Activated CD8-positive, alpha-beta memory T cell treated with anti-CD3 and anti-CD28 coated beads for 36 hours (primary cell): ENCODE measurements at regions not wholly inside any gene's neighbourhood (a gene's known extent, or its start where the extent isn't known, plus 50 kb on each side); places are given as distances from the start of the nearest gene placed in this dataset.
"Not testable (repeated sequence)": the region's sequence is repeated elsewhere in the genome, so short reads cannot be mapped to it uniquely, and the experiment has no call there.

Source experiments
- CTCF ChIA-PET: fragments of 350-600 bp; sonication (Branson Sonifier 250); formaldehyde crosslinking; loops from one replicate; lab custom pipeline; 2021; ENCODE audit warnings: antibody characterized with exemption; lab: Charles Lee
- POLR2A ChIA-PET: fragments of 350-600 bp; sonication (Branson Sonifier 250); formaldehyde crosslinking; loops from one replicate; lab custom pipeline; 2021; ENCODE audit warnings: antibody characterized with exemption; lab: Charles Lee

DNA sequence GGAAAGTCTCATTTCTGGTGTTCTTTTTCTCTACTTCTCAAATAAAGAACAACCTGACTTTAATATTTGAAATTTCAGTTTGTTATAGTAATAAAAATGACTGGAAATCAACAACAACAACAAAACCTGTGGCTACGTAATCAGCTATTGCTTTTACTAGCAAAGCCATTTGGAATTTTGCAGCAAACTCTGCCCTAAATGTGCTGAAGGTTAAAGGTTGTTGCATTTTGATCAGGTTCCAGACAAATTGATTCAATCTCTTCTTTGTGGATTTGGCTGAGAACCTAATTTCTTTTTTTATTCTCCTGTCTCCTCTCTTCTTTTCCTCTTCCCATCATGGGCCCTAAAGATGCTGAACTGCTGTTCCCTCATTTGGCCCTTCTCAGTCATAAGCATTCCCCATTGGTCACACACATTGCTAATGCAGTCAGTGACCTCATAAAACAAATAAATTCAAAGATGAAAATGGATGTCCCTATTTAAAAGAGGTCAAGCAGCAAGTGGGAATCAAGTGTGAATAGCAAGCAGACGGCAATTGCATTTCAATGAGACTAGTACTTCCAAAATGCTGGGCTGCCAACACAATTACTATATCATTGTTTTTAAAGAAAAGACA is 795.1 kb upstream of the CDH8 start:
- ChIA-PET POLR2A (no interaction called here), CTCF (no interaction called here)

DNA sequence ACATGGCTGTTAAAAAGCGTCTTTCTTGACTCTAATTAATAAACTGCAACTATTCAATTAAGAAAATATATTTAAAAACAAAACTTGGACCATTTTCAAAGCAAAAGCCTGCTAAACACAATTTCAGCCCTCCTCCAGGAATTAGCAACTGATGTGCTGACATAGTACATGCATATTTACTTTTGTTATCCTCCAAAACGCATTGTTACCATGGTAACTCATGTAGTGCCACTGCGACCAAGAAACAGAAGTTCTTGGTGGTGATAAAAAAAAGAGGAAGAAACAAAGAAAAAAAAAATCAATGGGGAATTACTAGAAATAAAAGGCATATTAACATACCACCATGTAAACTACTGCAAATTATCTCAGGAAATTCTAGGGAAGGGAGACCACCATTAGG is 793.4 kb upstream of the CDH8 start:
- ChIA-PET CTCF (no interaction called here), POLR2A (no interaction called here)

DNA sequence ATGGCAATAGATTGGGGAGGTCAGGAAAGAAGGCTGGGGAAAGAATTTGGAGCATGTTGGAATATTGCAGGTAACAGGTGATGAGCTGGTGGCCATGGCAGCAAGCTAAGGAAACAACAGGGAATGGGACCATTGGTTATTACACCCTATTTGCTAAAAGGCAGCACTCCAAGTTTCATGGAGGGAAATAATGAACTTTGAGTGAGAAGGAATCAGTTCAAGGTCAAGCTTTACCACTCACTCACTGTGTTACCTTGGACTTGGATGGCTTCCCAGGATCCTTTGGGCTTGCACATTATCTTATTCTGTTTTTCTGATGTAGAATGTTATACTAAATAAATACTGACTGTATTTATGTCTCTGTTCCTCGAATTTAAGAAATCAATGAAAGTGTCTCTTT is 792.8 kb upstream of the CDH8 start:
- ChIA-PET CTCF (no interaction called here), POLR2A (no interaction called here)

DNA sequence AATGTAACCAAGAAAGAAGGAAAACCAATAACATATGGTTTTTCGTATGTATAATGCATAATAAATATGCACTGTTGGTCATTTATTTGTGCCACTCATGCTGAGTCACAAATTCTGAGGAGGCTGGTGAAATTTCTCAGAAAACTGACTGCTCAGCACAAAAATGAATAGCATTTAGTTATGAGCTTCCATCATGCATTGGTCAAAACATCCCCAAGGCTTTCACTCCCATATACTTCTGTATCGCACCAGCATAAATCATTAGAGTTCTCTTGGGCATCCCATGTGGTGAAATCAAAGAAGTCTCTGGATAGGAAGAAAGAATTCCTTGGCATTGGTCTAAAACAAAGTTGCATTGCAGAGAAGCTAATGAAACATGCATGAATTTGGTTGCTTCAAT is 785.6 kb upstream of the CDH8 start:
- ChIA-PET CTCF (no interaction called here), POLR2A (no interaction called here)

DNA sequence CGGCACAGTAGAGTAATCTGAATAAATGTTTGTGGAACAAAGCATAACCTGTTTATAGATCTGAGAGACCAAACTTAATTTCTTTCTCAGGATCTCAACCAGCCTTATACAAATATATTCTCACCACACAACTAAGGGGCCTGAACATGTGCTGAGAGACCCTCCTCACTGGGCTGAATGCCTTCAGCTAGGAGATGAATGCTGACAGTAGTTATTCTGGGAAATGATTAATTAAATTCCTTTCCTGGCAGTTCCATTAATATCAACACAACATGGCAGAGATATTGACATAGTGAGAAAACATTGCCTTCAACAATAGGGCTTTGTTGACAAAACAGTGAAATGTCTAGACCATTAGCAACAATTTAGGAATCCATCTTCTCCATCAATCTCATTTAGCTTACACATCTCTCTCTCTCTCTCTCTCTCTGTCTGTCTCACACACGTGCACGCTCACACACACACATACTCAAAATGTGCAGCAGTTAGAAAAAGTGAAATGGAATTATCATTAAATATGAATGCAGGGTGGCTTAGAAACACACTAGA is 780.8 kb upstream of the CDH8 start:
- CTCF ChIA-PET = no interaction called here
- POLR2A ChIA-PET = no interaction called here

DNA sequence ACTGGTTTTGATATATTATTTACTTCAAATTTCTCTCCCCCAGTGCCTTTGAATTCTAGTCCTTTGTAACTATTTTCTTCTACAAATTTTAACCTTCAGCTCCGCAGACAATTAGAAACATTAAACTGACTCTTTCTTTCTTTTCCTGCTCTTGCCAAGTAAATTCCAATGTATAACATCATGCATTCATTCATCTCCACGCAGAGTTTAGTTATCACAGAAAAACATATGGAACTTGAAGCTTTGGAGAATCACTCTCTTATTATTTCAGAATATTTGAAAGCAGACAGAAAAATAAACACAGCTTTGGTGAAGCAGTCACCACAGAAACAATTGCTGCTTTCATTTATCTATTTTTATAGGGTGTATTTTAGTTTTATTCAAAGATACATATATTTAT is 778.7 kb upstream of the CDH8 start:
- ChIA-PET POLR2A (no interaction called here), CTCF (no interaction called here)

DNA sequence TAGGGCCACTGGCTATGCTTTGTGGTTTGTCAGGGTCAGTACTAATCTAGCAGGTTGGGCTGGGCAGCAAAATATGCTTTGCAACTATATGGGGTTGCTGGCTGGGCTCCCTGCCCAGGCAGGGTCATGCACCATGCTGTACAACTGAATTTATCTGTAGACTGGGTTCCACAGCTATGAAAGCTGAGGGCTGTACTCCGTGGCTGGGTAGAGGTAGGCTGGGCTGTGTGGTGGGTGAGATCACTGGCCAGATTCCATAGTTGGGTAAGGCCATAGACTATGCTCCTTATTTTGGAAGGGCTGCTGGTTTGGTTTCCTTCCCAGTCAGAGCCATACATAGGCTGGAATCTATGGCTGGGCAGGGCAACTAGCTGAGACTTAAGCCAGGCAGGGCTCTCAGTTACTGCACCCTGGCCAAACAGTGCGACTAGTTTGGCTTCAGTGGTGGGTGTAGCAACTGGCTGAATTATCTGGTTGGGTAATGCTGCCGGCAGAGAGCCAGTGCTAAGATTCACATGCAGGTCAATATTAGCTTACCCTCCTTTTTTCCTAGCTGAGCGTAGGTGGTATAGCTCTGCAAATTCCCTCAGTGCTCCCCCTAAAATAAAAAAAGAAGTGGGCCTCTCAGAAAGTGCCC is 769.1 kb upstream of the CDH8 start:
- POLR2A ChIA-PET = no interaction called here
- CTCF ChIA-PET = no interaction called here

DNA sequence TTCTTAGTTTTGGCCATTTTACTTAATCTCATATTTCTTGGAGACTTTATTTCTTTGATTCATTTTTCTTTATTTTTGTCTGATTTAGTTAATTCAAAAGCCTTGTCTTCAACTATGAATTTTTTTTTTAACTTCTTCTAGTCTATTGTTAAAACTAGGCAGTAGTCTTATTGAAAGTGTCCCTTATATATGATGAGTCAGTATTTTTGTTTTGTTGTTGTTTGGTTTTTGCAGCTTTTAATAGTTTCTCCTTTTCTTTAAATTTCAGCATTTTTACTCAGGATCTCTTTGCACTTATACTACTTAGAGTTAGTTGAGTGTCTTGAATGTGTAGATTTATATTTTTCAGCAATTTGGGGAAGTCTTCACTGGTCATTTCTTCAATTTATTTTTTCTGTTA is 758.5 kb upstream of the CDH8 start:
- POLR2A ChIA-PET = no interaction called here
- CTCF ChIA-PET = interaction anchor here (0.6 kb wide), 1 partner anchor 865 kb away, joined by 3 read pairs; no protein-coding TSS in a partner anchor

DNA sequence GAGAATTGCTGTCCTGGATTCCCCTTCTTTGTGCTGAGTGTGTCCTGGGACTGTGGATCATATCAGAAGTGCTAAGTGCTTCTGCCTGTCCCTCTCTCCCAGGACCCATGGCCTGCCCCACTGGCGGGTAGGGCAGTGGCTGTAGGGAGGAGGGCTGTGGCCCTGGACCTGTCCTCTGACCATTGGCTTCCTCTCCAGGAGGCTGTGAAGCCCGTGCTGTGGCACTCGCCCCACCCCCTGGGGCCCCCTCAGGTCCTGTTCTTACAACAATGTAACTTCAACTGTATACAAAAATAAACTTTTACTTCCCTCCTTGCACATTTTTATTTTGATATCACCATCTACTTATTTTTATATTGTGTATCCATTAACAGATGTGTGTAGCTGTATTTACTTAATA is 743.8 kb upstream of the CDH8 start:
- POLR2A ChIA-PET, CTCF ChIA-PET: not testable (repeated sequence)

DNA sequence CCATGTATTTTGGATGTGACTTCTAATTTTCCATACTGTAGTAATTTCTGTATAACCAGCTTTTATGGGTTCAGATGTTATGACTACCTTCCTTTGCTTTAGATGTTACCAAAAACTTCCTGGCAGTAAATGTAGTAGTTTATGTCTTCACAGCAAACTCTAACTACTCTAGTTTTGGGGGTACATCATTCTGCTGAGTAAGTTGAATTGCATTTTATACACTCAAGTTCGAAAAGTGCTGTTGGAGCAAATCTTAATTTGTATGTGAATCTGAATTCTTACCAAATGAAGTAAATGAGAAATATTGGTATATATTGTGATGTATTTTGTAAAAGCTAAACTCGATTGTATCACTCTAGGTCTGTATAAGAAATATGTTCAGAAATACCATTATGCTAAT is 728.3 kb upstream of the CDH8 start:
- CTCF ChIA-PET = no interaction called here
- POLR2A ChIA-PET = no interaction called here

DNA sequence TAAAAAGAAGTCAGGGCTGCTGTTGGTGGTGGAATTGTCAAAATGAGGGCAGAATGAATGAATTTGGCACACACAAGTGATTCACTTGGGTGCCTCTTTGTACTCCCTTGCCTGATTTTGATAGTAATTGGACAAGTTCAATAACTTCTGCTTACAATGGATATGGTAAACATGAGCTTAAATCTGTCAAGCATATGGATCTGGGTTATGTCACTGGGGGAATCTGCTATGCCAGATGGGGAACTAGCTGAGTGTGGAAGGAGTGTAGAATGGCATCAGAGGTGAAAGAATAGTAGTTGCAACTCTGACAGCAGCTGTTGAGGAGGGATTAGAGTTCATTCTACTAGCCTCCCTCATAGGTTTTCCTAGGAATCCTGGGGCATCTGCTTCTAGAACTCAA is 724.2 kb upstream of the CDH8 start:
- CTCF ChIA-PET = no interaction called here
- POLR2A ChIA-PET = no interaction called here

DNA sequence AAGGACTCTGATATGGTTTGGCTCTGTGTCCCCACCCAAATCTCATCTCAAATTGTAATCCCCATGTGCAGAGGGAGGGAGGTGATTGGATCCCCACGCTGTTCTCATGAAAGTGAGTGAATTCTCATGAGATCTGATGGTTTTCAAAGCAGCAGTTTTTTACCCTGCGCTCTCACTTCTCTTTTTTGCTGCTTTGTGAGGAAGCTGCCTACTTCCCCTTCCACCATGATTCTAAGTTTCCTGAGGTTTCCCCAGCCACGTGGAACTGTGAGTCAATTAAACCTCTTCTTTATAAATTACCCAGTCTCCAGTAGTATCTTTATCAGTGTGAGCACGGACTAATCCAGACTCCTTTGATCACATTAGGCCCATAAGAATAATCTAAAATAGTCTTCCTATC is 719.7 kb upstream of the CDH8 start:
- POLR2A ChIA-PET = interaction anchor here (0.6 kb wide), 1 partner anchor 1656 kb away, joined by 3 read pairs; no protein-coding TSS in a partner anchor
- CTCF ChIA-PET = no interaction called here

DNA sequence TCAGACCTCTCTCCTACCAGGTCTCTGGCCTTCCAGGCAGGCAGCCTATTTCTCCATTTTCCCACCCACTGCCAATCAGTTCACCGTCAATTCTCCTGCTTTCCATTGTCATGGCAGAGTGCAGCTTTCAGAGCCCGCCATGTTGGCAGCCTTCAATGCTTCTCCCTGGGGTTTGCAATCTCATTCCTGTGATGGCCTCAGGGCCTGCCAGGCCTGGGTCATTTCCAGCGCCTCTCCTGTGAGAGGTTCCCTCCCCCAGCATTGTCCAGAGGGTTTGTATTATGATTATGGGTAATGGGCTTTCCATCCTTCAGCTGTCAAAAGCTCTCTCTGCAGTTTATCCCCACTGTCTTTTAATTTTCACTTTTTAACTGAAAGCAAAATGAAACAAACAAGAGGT is 716.6 kb upstream of the CDH8 start:
- POLR2A ChIA-PET = no interaction called here
- CTCF ChIA-PET = no interaction called here

DNA sequence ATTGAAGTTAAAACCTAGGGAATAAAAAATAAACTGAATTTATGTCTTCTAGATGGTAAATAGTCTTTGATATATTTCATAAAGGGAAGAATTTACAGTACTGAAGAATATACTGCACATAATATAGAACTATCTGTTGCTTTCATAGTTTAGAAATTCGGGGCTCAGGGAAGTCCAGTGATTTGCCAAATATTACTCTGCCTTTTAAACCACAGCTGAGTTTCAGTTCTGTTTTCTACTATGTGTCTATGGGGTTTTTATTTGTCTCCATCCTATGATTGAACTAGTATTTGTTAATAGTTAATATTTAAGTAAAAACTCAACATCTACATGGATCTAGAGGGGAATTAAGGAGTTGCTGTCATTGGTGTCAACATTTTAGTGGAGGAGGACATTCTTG is 715.0 kb upstream of the CDH8 start:
- ChIA-PET CTCF (no interaction called here), POLR2A (no interaction called here)

DNA sequence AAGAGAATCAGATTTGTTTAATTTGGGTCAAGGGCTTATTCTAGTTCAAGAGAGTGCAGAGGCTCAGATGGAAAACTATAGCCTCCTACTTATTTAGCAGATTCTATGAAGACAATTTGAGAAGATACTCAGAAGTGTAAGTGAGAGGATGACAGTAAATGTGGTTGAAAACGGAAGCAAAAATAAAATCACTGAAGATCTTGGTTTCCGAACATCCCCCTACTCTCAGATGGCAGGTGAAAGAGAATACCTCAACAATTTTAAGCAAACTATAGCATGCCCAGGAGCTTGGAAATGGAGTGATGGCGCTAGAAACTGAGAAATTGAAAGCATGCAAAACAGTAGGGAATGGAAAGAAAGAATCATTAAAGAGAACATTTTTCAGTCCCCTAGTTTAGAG is 705.5 kb upstream of the CDH8 start:
- ChIA-PET POLR2A (no interaction called here), CTCF (no interaction called here)

DNA sequence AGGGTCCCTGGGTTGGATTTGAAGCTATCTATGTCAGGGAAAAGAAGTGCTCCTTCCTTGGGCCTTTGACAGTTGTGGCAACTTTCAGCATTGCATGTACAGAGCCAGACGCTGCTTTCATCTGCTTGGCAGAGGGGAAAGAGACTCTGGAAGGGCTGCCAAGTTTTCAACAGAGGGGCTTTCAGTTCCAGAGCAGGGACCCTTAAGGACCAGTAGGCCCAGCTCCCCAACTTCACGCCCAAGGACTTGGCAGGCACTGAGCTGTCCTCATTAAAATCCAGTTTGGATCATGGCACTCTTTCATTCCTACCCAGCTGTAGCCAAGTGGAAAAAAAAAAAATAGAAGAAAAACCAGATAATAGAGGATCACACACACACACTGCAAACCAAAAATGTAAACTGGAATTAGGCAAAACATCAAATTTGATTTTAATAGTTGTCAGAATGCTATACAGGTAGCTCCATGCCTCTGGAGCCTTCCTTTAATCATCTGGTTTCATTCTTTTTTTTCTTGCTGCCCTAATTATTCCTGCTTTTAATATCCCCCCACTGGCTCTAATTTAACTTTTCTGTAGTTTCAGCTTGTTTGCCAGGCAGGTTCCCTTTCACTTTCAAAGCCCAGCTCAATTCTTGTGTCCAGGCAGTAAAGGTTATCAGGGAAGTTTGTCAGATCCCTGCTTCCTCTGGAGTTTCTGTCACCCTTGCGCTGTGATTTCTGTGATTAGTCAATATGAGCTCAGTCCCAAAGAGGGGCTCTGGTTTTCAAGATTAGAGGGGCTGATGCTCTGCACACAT is 702.6 kb upstream of the CDH8 start:
- POLR2A ChIA-PET = no interaction called here
- CTCF ChIA-PET = no interaction called here

DNA sequence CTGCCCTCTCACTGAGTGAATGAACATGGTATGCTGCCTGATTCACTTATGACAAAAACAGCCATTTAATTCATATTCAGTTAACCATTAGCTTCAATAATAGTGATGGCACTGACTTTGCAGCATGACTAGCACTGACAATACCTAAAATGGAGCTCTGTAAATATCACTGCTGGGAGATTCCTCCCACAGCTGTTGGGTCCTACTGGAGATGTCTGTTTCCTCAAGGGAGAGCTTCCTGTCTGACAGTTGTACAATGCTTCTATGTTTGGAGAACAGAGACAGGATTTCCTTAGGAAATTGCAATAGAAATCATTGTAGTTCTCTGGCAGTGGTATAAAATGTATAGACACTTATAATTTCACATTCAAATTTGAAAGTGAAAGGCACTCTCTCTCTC is 695.9 kb upstream of the CDH8 start:
- CTCF ChIA-PET = no interaction called here

DNA sequence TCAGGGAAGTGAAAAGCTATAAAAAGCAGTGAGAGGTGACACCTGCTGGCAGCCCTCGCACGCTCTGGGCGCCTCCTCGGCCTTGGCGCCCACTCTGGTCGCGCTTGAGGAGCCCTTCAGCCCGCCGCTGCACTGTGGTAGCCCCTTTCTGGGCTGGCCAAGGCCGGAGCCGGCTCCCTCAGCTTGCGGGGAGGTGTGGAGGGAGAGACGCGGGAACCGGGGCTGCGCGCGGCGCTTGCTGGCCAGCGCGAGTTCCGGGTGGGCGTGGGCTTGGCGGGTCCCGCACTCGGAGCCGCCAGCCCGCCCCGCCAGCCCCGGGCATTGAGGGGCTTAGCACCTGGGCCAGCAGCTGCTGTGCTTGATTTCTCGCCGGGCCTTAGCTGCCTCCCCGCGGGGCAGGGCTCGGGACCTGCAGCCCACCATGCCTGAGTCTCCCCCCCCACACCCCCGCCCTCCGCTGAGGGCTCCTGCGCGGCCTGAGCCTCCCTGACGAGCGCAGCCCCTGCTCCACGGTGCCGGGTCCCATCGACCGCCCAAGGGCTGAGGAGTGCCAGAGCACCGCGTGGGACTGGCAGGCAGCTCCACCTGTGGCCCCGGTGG is 688.5 kb upstream of the CDH8 start:
- POLR2A ChIA-PET, CTCF ChIA-PET: not testable (repeated sequence)

More for the DNA sequence above, 695.9 kb upstream of the CDH8 start:
- POLR2A ChIA-PET = no interaction called here

DNA sequence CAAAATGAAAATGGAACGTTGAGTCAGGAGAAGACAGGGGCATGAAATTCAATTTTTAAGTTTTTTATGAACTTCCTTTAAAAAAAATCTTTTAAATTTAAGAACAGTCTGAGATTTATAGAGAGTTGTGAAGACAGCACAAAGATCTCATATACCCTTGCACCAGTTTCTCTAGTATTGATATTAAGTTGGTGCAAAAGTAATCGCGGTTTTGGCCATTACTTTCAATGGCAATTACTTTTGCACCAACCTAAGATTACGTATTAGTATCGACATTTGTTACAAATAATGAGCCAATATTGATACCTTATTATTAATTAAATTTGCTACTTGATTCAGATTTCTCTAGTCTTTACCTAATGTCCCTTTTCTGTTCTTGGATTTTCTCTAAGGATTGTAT is 684.4 kb upstream of the CDH8 start:
- ChIA-PET POLR2A (no interaction called here), CTCF (no interaction called here)

DNA sequence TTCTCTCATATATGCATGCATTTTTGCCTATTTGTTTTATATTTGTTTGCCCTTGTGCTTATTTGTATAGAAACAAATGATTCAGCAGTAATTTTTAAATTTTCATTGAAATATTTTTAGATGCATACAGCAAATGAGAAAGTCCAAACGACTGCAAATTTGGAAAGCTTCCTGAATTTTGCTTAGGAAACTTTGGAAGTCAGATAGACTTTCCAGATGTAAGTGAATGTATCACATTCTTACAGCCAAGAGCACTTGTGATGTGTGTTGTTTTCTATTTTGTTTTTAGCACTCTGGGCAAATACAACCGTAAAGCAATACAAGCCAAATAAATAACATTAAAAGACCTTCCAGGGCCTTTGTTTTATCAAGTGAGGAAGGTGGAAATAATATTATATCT is 680.8 kb upstream of the CDH8 start:
- POLR2A ChIA-PET = no interaction called here
- CTCF ChIA-PET = no interaction called here
